Body of pancreas (tissue), 4 donors: ENCODE measurements at regions not wholly inside any gene's neighbourhood (a gene's known extent, or its start where the extent isn't known, plus 50 kb on each side); places are given as distances from the start of the nearest gene placed in this dataset.
A peak's percentile ranks its signal among the peaks of the same experiment; 100 is the strongest.

Source experiments
- ATAC-seq: fragments of 150-250 bp; one replicate; pipeline ENCODE4 v1.9.1; 2016
- DNase-seq, 4 donors: peaks; one replicate each; pipeline ENCODE4 v3.0.0-alpha.2; 2019
- H3K27ac ChIP-seq, 4 donors: fragments of 200-600 bp; sonication (generic); 1 replicate in 3 of 4; 2 replicates in 1 of 4; pipeline versions ENCODE4 v1.5.1 to v1.6.1; 2016 to 2019; ENCODE audit warnings: mild to moderate bottlenecking in 1 of 4, mixed read lengths in 1 of 4, moderate library complexity in 1 of 4
- H3K27me3 ChIP-seq, 2 donors: fragments of 200-600 bp; sonication (generic); one replicate each; pipeline ENCODE4 v1.6.0; 2016; ENCODE audit warnings: mild to moderate bottlenecking in 1 of 2
- H3K36me3 ChIP-seq, 2 donors: fragments of 200-600 bp; sonication (generic); replicated peaks in 1 of 2; 2 replicates each; pipeline ENCODE4 v1.5.1; 2016; ENCODE audit warnings: low read depth in 2 of 2; ENCODE audit not compliant: insufficient read depth in 1 of 2
- H3K4me1 ChIP-seq: fragments of 200-600 bp; sonication (generic); one replicate; pipeline ENCODE4 v1.6.0; 2016
- H3K4me3 ChIP-seq, 2 donors: fragments of 200-600 bp; sonication (generic); 1 replicate in 1 of 2; 2 replicates in 1 of 2; pipeline ENCODE4 v1.5.1; 2016 to 2019
- H3K9me3 ChIP-seq, 3 donors: fragments of 200-600 bp; sonication (generic); 1 replicate in 2 of 3; 2 replicates in 1 of 3; pipeline ENCODE4 v1.5.1; 2016
- POLR2A ChIP-seq, 3 donors: fragments of 450-650 bp; IDR thresholded peaks; one replicate each; pipeline ENCODE4 v1.6.1; 2016; ENCODE audit warnings: antibody characterized with exemption in 3 of 3, mild to moderate bottlenecking in 2 of 3
- WGBS, 2 donors: methylation state at CpG; one replicate each; pipeline ENCODE4 v1.1.5; 2017; 5-methylcytosine and 5-hydroxymethylcytosine counted together
- intact Hi-C: fragments of 100-400 bp; cut with DNase I; formaldehyde crosslinking; loops from one replicate; pipeline ENCODE4 v1.15.1; 2023
- TF ChIP-seq, protein P1 (sequence below), 7 experiments: fragments of 450-650 bp in 4 of 7; fragments of 200-600 bp in 3 of 7; sonication (generic) in 3 of 7; IDR thresholded peaks; one replicate each; pipeline ENCODE4 v1.5.1; 2016 to 2019; ENCODE audit warnings: antibody characterized with exemption in 7 of 7

DNA sequence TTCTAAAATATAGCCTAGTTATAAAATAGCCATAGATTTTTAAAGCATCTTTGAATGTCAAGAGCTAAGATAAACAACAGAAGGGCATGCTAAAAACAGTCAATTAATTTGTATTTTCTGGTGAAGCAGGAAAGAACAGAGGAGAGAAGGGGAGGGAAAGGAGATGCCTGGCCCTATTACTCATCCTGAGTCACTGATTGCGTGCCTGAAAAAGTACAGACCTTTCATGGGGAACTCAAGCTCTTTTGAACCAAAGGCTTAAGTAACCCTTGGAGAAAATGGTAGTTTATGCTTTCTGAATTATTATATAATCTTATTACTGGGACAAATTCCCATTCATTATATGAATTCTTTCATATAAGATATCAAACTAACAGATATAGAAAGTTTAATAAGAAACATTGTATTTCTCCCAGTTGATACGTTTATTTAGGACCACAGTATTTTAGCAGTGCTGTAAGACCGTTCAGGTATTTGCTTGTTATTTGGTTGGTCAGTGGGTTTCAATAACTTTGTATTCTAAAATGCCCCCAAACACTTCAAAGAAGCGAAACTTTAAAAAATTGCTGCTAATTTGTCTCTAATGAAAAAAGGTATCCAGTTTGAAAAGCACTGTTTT, 151.3 kb downstream of the HGF start:
- TF ChIP-seq POLR2A (IDR thresholded peaks at IDR 0.05), result no peak
- H3K9me3 ChIP-seq, result no peaks in the 10 kb centered on the region
- no peak overlapping the region for H3K4me3 ChIP-seq
- no peak for ATAC-seq
- 70 to 72% methylated on average over 4 of the region's 4 CpGs for WGBS, 2 donors
- intact Hi-C loops, result no loop called here
- DNase-seq, result peak in 1 of 4 donors; percentile 3
- no peaks in the 10 kb centered on the region for H3K4me1 ChIP-seq
- no peak overlapping the region for H3K27ac ChIP-seq
- no peaks in the 10 kb centered on the region for H3K36me3 ChIP-seq
- H3K27me3 ChIP-seq, result no peaks in the 10 kb centered on the region

DNA sequence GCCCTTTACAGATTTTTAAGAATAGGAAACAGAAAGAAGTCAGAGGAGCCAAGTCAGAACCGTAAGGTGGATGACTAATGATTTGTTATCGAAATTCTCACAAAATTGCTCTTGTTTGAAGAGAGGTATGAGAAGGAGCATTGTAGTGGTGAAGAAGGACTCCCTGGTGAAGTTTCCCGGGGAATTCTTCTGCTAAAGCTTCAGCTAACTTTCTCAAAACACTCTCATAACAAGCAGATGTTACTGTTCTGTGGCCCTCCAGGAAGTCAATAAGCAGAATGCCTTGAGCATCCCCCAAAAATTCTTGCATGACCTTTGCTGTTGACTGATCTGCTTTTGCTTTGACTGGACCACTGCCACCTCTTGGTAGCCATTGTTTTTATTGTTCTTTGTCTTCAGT, 152.9 kb downstream of the HGF start:
- intact Hi-C loops, result no loop called here
- no peak for DNase-seq
- Histone ChIP-seq H3K27ac (no peak overlapping the region), H3K4me1 (no peaks in the 10 kb centered on the region), H3K27me3 (no peaks in the 10 kb centered on the region), H3K4me3 (no peak overlapping the region), H3K36me3 (no peaks in the 10 kb centered on the region), H3K9me3 (no peaks in the 10 kb centered on the region)
- no peak for ATAC-seq
- TF ChIP-seq, protein P1, sequence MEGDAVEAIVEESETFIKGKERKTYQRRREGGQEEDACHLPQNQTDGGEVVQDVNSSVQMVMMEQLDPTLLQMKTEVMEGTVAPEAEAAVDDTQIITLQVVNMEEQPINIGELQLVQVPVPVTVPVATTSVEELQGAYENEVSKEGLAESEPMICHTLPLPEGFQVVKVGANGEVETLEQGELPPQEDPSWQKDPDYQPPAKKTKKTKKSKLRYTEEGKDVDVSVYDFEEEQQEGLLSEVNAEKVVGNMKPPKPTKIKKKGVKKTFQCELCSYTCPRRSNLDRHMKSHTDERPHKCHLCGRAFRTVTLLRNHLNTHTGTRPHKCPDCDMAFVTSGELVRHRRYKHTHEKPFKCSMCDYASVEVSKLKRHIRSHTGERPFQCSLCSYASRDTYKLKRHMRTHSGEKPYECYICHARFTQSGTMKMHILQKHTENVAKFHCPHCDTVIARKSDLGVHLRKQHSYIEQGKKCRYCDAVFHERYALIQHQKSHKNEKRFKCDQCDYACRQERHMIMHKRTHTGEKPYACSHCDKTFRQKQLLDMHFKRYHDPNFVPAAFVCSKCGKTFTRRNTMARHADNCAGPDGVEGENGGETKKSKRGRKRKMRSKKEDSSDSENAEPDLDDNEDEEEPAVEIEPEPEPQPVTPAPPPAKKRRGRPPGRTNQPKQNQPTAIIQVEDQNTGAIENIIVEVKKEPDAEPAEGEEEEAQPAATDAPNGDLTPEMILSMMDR (IDR thresholded peaks at IDR 0.05), result no peak
- no peak for TF ChIP-seq POLR2A (IDR thresholded peaks at IDR 0.05)
- 36 to 48% methylated on average over 3 of the region's 3 CpGs for WGBS, 2 donors

DNA sequence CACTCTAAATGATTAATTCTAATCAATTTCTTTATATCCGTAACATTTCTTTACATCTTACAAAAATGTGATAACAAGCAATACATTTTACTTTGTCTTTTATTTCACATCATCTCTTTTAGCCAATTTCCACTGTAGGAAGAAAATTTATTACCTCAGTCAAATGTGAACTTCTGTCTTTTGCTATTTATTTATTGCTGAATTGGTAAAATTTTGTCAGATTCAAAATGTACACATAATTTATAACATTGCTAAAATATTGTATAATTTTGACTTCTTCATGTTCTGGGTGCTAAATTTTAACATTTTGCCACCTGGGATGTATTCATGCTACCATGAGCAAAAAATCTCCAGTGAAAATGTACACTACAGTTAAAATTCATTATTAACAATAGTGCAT, 158.0 kb downstream of the HGF start:
- intact Hi-C loops, result no loop called here
- WGBS, 2 donors, result 66 to 75% methylated on average over 1 of the region's 1 CpG
- H3K27me3 ChIP-seq, result no peaks in the 10 kb centered on the region

GRCh38 chr7:81611040-81611439, 158.8 kb downstream of the HGF start:
- H3K27me3 ChIP-seq, result no peaks in the 10 kb centered on the region
- WGBS, 2 donors, result 79 to 87% methylated on average over 27 of the region's 27 CpGs
- ATAC-seq (no peak), DNase-seq (no peak)
- H3K4me1 ChIP-seq, result no peaks in the 10 kb centered on the region
- no peak overlapping the region for H3K4me3 ChIP-seq
- no peak overlapping the region for H3K27ac ChIP-seq
- intact Hi-C loops, result no loop called here
- H3K9me3 ChIP-seq, result no peaks in the 10 kb centered on the region
- TF ChIP-seq, protein P1 (IDR thresholded peaks at IDR 0.05), result no peak
- TF ChIP-seq POLR2A (IDR thresholded peaks at IDR 0.05), result no peak
- H3K36me3 ChIP-seq, result no peaks in the 10 kb centered on the region

More for the DNA sequence above, 158.0 kb downstream of the HGF start:
- DNase-seq (no peak), ATAC-seq (no peak)
- H3K4me1 ChIP-seq, result no peaks in the 10 kb centered on the region
- H3K27ac ChIP-seq, result no peak overlapping the region
- H3K36me3 ChIP-seq, result no peaks in the 10 kb centered on the region
- H3K9me3 ChIP-seq, result no peaks in the 10 kb centered on the region
- TF ChIP-seq, protein P1 (IDR thresholded peaks at IDR 0.05), result no peak
- TF ChIP-seq POLR2A (IDR thresholded peaks at IDR 0.05), result no peak
- no peak overlapping the region for H3K4me3 ChIP-seq

DNA sequence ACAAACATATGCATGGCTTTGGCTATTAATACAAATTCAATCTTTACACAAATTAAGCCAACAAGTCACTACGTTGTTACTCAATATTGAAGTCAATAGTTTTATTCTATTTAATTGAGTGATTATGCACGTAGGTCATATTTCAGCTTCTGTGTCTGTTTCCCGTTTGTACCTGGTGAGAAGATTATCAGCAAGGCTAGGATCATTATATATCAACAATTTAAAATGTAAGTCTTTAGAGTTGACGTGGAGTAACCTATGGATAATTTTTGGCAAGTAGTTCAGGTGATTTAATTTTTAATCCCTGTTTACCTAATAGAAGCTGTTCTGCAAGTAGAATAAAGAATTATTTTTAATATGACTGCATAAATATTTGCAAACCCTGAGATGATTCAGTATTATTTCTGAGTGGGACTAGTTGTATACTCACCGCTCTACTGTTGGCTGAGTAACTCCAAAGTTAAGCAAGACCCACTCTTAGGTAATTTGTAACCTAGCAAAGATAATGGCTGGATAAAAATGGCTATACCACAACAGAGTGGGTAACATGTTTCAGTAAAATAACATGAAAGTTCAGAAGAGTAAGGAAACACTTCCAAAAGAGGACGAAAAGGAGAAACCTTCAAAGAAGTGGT, 161.0 kb downstream of the HGF start:
- TF ChIP-seq POLR2A (IDR thresholded peaks at IDR 0.05), result no peak
- TF ChIP-seq, protein P1 (IDR thresholded peaks at IDR 0.05), result no peak
- no peaks in the 10 kb centered on the region for H3K36me3 ChIP-seq
- no peaks in the 10 kb centered on the region for H3K4me1 ChIP-seq
- DNase-seq (no peak), ATAC-seq (no peak)
- 50 to 52% methylated on average over 6 of the region's 6 CpGs for WGBS, 2 donors
- no peaks in the 10 kb centered on the region for H3K27me3 ChIP-seq
- H3K27ac ChIP-seq, result no peak overlapping the region
- no peaks in the 10 kb centered on the region for H3K9me3 ChIP-seq
- no peak overlapping the region for H3K4me3 ChIP-seq
- intact Hi-C loops, result no loop called here
